ENCODE measurements at regions not wholly inside any gene's neighbourhood (a gene's known extent, or its start where the extent isn't known, plus 50 kb on each side); places are given as distances from the start of the nearest gene placed in this dataset.

- Histone ChIP-seq H3K79me2 (ENCODE audit: control insufficient read depth in 1 of 2, insufficient read depth in 2 of 2, low read length in 2 of 2) (no peaks in the 10 kb centered on the region), H4K20me1 (replicated peaks in 1 of 2; ENCODE audit: control insufficient read depth in 1 of 2, insufficient read depth in 2 of 2, low read length in 2 of 2) (no peaks in the 10 kb centered on the region), H3K14ac (ENCODE audit: insufficient read length) (no peak overlapping the region), H3K4me3 (ENCODE audit: extremely low read depth in 1 of 4, insufficient read depth in 2 of 4, low read depth in 3 of 4, low read length in 4 of 4) (no peak overlapping the region), H2AK5ac (ENCODE audit: low read depth, low read length) (no peak overlapping the region), H2AFZ (ENCODE audit: low read length) (no peak overlapping the region), H4K91ac (replicated peaks; ENCODE audit: insufficient read length, low read length) (no peak overlapping the region), H3K23ac (ENCODE audit: insufficient read length) (no peak overlapping the region), H3K4ac (replicated peaks; ENCODE audit: insufficient read length, low read depth, low read length) (no peak overlapping the region), H3K4me1 (replicated peaks in 1 of 4; ENCODE audit: control insufficient read depth in 3 of 4, insufficient read depth in 4 of 4, low read length in 3 of 4) (peaks cover 0 to 3% (median 1%) of the 10 kb centered on the region in 4 experiments; a peak in 1 of 7 replicates), H3K18ac (ENCODE audit: extremely low read depth, low read length) (no peak overlapping the region), H2BK15ac (ENCODE audit: low read length) (no peak overlapping the region), H2BK5ac (ENCODE audit: low read depth, low read length) (no peak overlapping the region), H3K9me3 (ENCODE audit: insufficient read depth in 2 of 2, low read depth in 1 of 2, low read length in 1 of 2) (no peaks in the 10 kb centered on the region), H3K56ac (replicated peaks; ENCODE audit: insufficient read length, low read depth, low read length) (no peak overlapping the region), H4K5ac (ENCODE audit: insufficient read length, low read depth, low read length) (no peak overlapping the region), H2BK12ac (ENCODE audit: low read depth, low read length) (no peak overlapping the region), H2BK20ac (ENCODE audit: low read length) (no peak overlapping the region), H3K27ac (ENCODE audit: low read depth, low read length) (no peak overlapping the region), H3K36me3 (ENCODE audit: control insufficient read depth in 2 of 4, insufficient read depth in 4 of 4, low read length in 3 of 4) (no peaks in the 10 kb centered on the region), H3K79me1 (ENCODE audit: low read depth, low read length) (no peaks in the 10 kb centered on the region), H3K27me3 (replicated peaks in 1 of 4; ENCODE audit: control insufficient read depth in 3 of 4, extremely low read depth in 1 of 4, insufficient read depth in 3 of 4, low read length in 3 of 4) (no peaks in the 10 kb centered on the region), H2BK120ac (replicated peaks; ENCODE audit: low read depth, low read length) (no peak overlapping the region), H3K4me2 (ENCODE audit: insufficient read depth in 1 of 2, low read depth in 2 of 2, low read length in 2 of 2) (no peak overlapping the region), H4K8ac (ENCODE audit: extremely low read depth, insufficient read depth, low read length) (no peak overlapping the region; the same call in 1 of the 2 replicates), H3K9ac (replicated peaks in 1 of 4; ENCODE audit: extremely low read depth in 1 of 4, low read depth in 3 of 4, low read length in 3 of 4) (no peak overlapping the region), H3K23me2 (ENCODE audit: low read depth, low read length) (peaks cover 2% of the 10 kb centered on the region)
- no peak for FAIRE-seq
- WGBS, 2 experiments (ENCODE audit: extremely low coverage in 1 of 2, insufficient coverage in 1 of 2, insufficient read length in 1 of 2, insufficient replicate concordance in 2 of 2, low coverage in 1 of 2, low lambda C conversion rate in 2 of 2, missing lambda C conversion rate in 1 of 2): 91% methylated on average over 3 of the region's 3 CpGs; no CpG with 5 or more reads in 1 of the 2 experiments
- POLR2A ChIA-PET (ENCODE audit: partially characterized antibody): no interaction called here
- DNase-seq (ENCODE audit: low read depth in 1 of 2, low spot score in 2 of 2): no peak
- CTCF ChIA-PET (ENCODE audit: partially characterized antibody): interaction anchor here (1.3 kb wide), 1 partner anchor 72 kb away, joined by 3 read pairs; no protein-coding TSS in a partner anchor
- TF ChIP-seq ATF2 (IDR thresholded peaks at IDR 0.05; ENCODE audit: low read length) (no peak), SAP30 (IDR thresholded peaks at IDR 0.05; ENCODE audit: insufficient read depth, insufficient replicate concordance, low read length) (no peak), SIX5 (IDR thresholded peaks at IDR 0.05; ENCODE audit: low read depth, low read length) (no peak), TEAD4 (IDR thresholded peaks at IDR 0.05; ENCODE audit: low read depth, low read length) (no peak), SIN3A (conservative IDR thresholded peaks at IDR 0.05 in 1 of 2, IDR thresholded peaks at IDR 0.05 in 1 of 2; ENCODE audit: low read depth in 1 of 2, low read length in 2 of 2) (no peak), CTBP2 (IDR thresholded peaks at IDR 0.05; ENCODE audit: borderline replicate concordance, insufficient read depth, insufficient read length, low read length) (no peak), TAF1 (IDR thresholded peaks at IDR 0.05; ENCODE audit: low read depth, low read length) (no peak), BRCA1 (IDR thresholded peaks at IDR 0.05; ENCODE audit: low read depth, low read length) (no peak), RBBP5 (IDR thresholded peaks at IDR 0.05; ENCODE audit: borderline replicate concordance, low read depth, low read length) (no peak), POLR2A (IDR thresholded peaks at IDR 0.05; ENCODE audit: control extremely low read depth in 1 of 2, low read depth in 2 of 2, low read length in 2 of 2) (no peak), FOSL1 (IDR thresholded peaks at IDR 0.05; ENCODE audit: insufficient read depth, low read depth, low read length) (no peak), POLR2AphosphoS5 (IDR thresholded peaks at IDR 0.05; ENCODE audit: low read depth, low read length) (no peak)
- TF ChIP-seq, protein P1, sequence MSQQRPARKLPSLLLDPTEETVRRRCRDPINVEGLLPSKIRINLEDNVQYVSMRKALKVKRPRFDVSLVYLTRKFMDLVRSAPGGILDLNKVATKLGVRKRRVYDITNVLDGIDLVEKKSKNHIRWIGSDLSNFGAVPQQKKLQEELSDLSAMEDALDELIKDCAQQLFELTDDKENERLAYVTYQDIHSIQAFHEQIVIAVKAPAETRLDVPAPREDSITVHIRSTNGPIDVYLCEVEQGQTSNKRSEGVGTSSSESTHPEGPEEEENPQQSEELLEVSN (IDR thresholded peaks at IDR 0.05): no peak
These were observed 695.1 kb downstream of the INHBA start for GRCh38 chr7:41007811-41008210.
